Keratinocyte (primary cell): ENCODE measurements at regions not wholly inside any gene's neighbourhood (a gene's known extent, or its start where the extent isn't known, plus 50 kb on each side); places are given as distances from the start of the nearest gene placed in this dataset.

ENCODE experiments used
- DNase-seq: peaks from one replicate; pipeline ENCODE4 v3.0.0-alpha.2; 2011; ENCODE audit warnings: low read depth, missing footprints, low spot score
- FAIRE-seq: peaks from 2 replicates; lab custom pipeline; 2011; peaks lifted over from hg19 to GRCh38; lab: Jason Lieb, UNC
- H2AFZ ChIP-seq: 2 replicates; pipeline ENCODE4 v1.6.0; 2012; ENCODE audit warnings: low read length, control low read depth, inconsistent platforms; ENCODE audit not compliant: control insufficient read depth
- H3K27ac ChIP-seq: 2 replicates; pipeline ENCODE4 v1.5.1; 2011; ENCODE audit warnings: low read length; ENCODE audit not compliant: control insufficient read depth, insufficient read depth
- H3K27me3 ChIP-seq: 3 replicates; pipeline ENCODE4 v1.6.0; 2011; ENCODE audit warnings: low read length; ENCODE audit not compliant: control insufficient read depth, insufficient read depth; ENCODE audit errors: extremely low read depth
- H3K36me3 ChIP-seq, 2 experiments: 2 replicates in 1 of 2; 3 replicates in 1 of 2; pipeline ENCODE4 v1.5.1; 2011; ENCODE audit warnings: low read length in 2 of 2, mild to moderate bottlenecking in 1 of 2; ENCODE audit not compliant: control insufficient read depth in 2 of 2, insufficient read depth in 2 of 2; ENCODE audit errors: extremely low read depth in 1 of 2
- H3K4me1 ChIP-seq: 3 replicates; pipeline ENCODE4 v1.5.1; 2011; ENCODE audit warnings: low read length; ENCODE audit not compliant: control insufficient read depth, insufficient read depth; ENCODE audit errors: extremely low read depth
- H3K4me2 ChIP-seq: 3 replicates; pipeline ENCODE4 v1.6.0; 2011; ENCODE audit warnings: low read depth, low read length; ENCODE audit not compliant: control insufficient read depth, insufficient read depth; ENCODE audit errors: extremely low read depth
- H3K4me3 ChIP-seq, 3 experiments: fragments of 200-600 bp in 1 of 3; sonication (generic) in 1 of 3; 2 replicates in 2 of 3; 3 replicates in 1 of 3; pipeline ENCODE4 v1.5.1; 2011 to 2016; ENCODE audit warnings: low read length in 3 of 3, mild to moderate bottlenecking in 3 of 3, control low read depth in 2 of 3, inconsistent platforms in 1 of 3, low read depth in 1 of 3, mixed read lengths in 1 of 3, mixed run types in 1 of 3, moderate library complexity in 1 of 3; ENCODE audit not compliant: control insufficient read depth in 2 of 3, insufficient read depth in 2 of 3; ENCODE audit errors: extremely low read depth in 1 of 3
- H3K79me2 ChIP-seq: 2 replicates; pipeline ENCODE4 v1.6.0; 2012; ENCODE audit warnings: low read length; ENCODE audit not compliant: control insufficient read depth, insufficient read depth
- H3K9ac ChIP-seq: 3 replicates; pipeline ENCODE4 v1.6.0; 2011; ENCODE audit warnings: low read length; ENCODE audit not compliant: control insufficient read depth, insufficient read depth; ENCODE audit errors: extremely low read depth
- H3K9me1 ChIP-seq: 3 replicates; pipeline ENCODE4 v1.6.0; 2011; ENCODE audit warnings: low read length; ENCODE audit not compliant: control insufficient read depth, insufficient read depth; ENCODE audit errors: extremely low read depth
- H3K9me3 ChIP-seq: 2 replicates; pipeline ENCODE4 v1.5.1; 2012; ENCODE audit warnings: low read depth, low read length; ENCODE audit not compliant: control insufficient read depth
- H4K20me1 ChIP-seq: 3 replicates; pipeline ENCODE4 v1.6.0; 2011; ENCODE audit warnings: low read length; ENCODE audit not compliant: control insufficient read depth, insufficient read depth; ENCODE audit errors: extremely low read depth
- CTCF ChIP-seq, 3 experiments: IDR thresholded peaks in 1 of 3; conservative IDR thresholded peaks in 1 of 3; optimal IDR thresholded peaks in 1 of 3; 2 replicates in 2 of 3; 3 replicates in 1 of 3; pipeline versions ENCODE3 to v1.5.1; 2011; ENCODE audit warnings: low read length in 3 of 3, mild to moderate bottlenecking in 3 of 3, moderate library complexity in 2 of 3, control low read depth in 1 of 3, inconsistent platforms in 1 of 3; ENCODE audit not compliant: insufficient read depth in 2 of 3; ENCODE audit errors: extremely low read depth in 1 of 3
- EZH2 ChIP-seq: IDR thresholded peaks from one replicate; pipeline ENCODE4 v1.6.1; 2012; ENCODE audit warnings: inconsistent platforms, mild to moderate bottlenecking, low read length, moderate library complexity
- dilution Hi-C: fragments of 300-500 bp; cut with MboI; formaldehyde crosslinking; loops from one replicate; pipeline ENCODE4 v1.7.0; 2020; ENCODE audit warnings: low sequenced_read_pairs; ENCODE audit not compliant: extremely low pct_ligation_motif_present

DNA sequence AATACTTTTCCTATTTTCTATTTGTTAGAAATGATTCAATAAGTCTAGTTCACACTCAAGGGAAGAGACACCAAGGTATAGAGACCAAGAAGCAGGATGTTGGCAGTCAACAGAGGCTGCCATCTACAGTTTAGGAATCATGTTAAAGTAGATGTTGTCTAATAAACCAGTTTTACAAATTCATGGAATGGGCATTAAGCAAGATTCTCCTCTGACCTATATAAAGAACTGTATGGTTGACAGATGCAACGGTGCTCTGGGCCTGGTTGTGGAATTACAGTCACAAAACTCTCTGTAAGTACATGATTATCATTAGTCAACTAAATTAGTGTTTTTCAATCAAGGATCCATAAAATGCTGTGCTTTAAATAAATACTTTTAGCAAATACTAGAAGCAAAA, 475.1 kb downstream of the NAV3 start:
- Histone ChIP-seq H3K79me2 (no peaks in the 10 kb centered on the region), H3K4me2 (no peak overlapping the region), H3K4me3 (no peak overlapping the region), H3K36me3 (no peaks in the 10 kb centered on the region), H2AFZ (no peak overlapping the region), H3K9me3 (no peaks in the 10 kb centered on the region), H3K27me3 (no peaks in the 10 kb centered on the region), H3K27ac (no peak overlapping the region), H3K9me1 (no peaks in the 10 kb centered on the region), H3K4me1 (no peaks in the 10 kb centered on the region), H3K9ac (no peak overlapping the region), H4K20me1 (no peaks in the 10 kb centered on the region)
- no peak for TF ChIP-seq EZH2
- TF ChIP-seq CTCF (optimal IDR thresholded peaks at IDR 0.05 in 1 of 3, IDR thresholded peaks at IDR 0.05 in 1 of 3, conservative IDR thresholded peaks at IDR 0.05 in 1 of 3; ENCODE audit: extremely low read depth in 1 of 3, insufficient read depth in 2 of 3, low read length in 3 of 3) = no peak
- no peak for FAIRE-seq
- no peak for DNase-seq
- dilution Hi-C loops = no loop called here

DNA sequence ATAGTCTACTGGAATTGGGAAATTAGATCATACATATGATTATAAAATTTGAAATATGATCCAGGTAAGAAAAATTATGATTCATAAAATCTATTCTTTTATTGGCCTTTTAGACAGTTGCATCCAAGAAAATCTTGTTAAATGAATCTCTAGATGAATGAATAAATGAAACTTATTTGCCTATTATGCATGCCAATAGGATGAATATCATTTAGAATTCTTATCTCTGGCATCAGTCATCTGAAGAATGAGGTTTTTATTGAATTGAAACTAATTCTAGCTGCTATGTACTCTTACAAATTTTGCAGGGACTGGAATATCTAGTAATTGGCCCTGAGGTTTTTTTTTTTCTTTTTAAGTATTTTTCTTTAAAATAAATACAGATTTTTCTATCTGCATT, 475.5 kb downstream of the NAV3 start:
- DNase-seq (no peak), FAIRE-seq (no peak)
- H3K9ac ChIP-seq = no peak overlapping the region
- no peak overlapping the region for H2AFZ ChIP-seq
- no peaks in the 10 kb centered on the region for H3K9me1 ChIP-seq
- H3K4me3 ChIP-seq = no peak overlapping the region
- no peaks in the 10 kb centered on the region for H3K79me2 ChIP-seq
- no peaks in the 10 kb centered on the region for H3K4me1 ChIP-seq
- no peaks in the 10 kb centered on the region for H4K20me1 ChIP-seq
- H3K4me2 ChIP-seq = no peak overlapping the region
- dilution Hi-C loops = no loop called here
- no peaks in the 10 kb centered on the region for H3K9me3 ChIP-seq
- no peak overlapping the region for H3K27ac ChIP-seq
- no peaks in the 10 kb centered on the region for H3K36me3 ChIP-seq
- no peaks in the 10 kb centered on the region for H3K27me3 ChIP-seq
- no peak for TF ChIP-seq EZH2
- TF ChIP-seq CTCF (optimal IDR thresholded peaks at IDR 0.05 in 1 of 3, IDR thresholded peaks at IDR 0.05 in 1 of 3, conservative IDR thresholded peaks at IDR 0.05 in 1 of 3; ENCODE audit: extremely low read depth in 1 of 3, insufficient read depth in 2 of 3, low read length in 3 of 3) = no peak
